PC-3 (cell line): ENCODE measurements at regions not wholly inside any gene's neighbourhood (a gene's known extent, or its start where the extent isn't known, plus 50 kb on each side); places are given as distances from the start of the nearest gene placed in this dataset.

Source experiments
- ATAC-seq: fragments of 200-7000 bp; cut with Tn5 transposase; 2 replicates; pipeline ENCODE4 v1.9.1; 2020; ENCODE audit warnings: mild to moderate bottlenecking, moderate library complexity
- BruUV-seq: library from RNA; stranded (reverse); fragments of 400-500 nt; replicated peaks from 2 replicates; lab custom pipeline; 2021; lab: Mats Ljungman, UMichigan
- CTCF ChIA-PET: fragments of 300-600 bp; sonication (Branson Sonifier 250); formaldehyde crosslinking; loops from one replicate; lab custom pipeline; 2022; ENCODE audit warnings: antibody characterized with exemption; lab: Charles Lee
- POLR2A ChIA-PET: fragments of 300-600 bp; sonication (Branson Sonifier 250); formaldehyde crosslinking; loops from one replicate; lab custom pipeline; 2022; ENCODE audit warnings: antibody characterized with exemption; ENCODE audit not compliant: unreplicated experiment; lab: Charles Lee
- DNase-seq: peaks from one replicate; pipeline ENCODE4 v3.0.0-alpha.2; 2015
- H2AFZ ChIP-seq: fragments of 300-600 bp; sonication (generic); 2 replicates; pipeline ENCODE4 v1.6.0; 2016; ENCODE audit warnings: antibody characterized with exemption, low read length
- H3F3A ChIP-seq: fragments of 300-600 bp; sonication (generic); one replicate; pipeline ENCODE4 v1.6.0; 2017; ENCODE audit warnings: antibody characterized with exemption, low read length, control low read depth, mild to moderate bottlenecking; ENCODE audit not compliant: unreplicated experiment
- H3K27ac ChIP-seq: fragments of 300-600 bp; sonication (generic); 2 replicates; pipeline ENCODE4 v1.5.1; 2016; ENCODE audit warnings: mild to moderate bottlenecking, low read length
- H3K27me3 ChIP-seq: fragments of 300-600 bp; sonication (generic); 2 replicates; pipeline ENCODE4 v1.6.1; 2016; ENCODE audit warnings: low read length, mixed read lengths
- H3K36me3 ChIP-seq: fragments of 300-600 bp; sonication (generic); 2 replicates; pipeline ENCODE4 v1.6.1; 2016; ENCODE audit warnings: low read depth, mixed run types, low read length, mixed read lengths
- H3K4me1 ChIP-seq: fragments of 300-600 bp; sonication (generic); 2 replicates; pipeline ENCODE4 v1.5.1; 2016; ENCODE audit warnings: low read length; ENCODE audit not compliant: insufficient read depth
- H3K4me2 ChIP-seq: fragments of 300-600 bp; sonication (generic); 2 replicates; pipeline ENCODE4 v1.6.0; 2016; ENCODE audit warnings: low read length
- H3K4me3 ChIP-seq: fragments of 300-600 bp; sonication (generic); 2 replicates; pipeline ENCODE4 v1.5.1; 2016; ENCODE audit warnings: mild to moderate bottlenecking, low read length, mixed read lengths
- H3K79me2 ChIP-seq: fragments of 300-600 bp; sonication (generic); 2 replicates; pipeline ENCODE4 v1.6.1; 2017; ENCODE audit warnings: low read length, mixed read lengths
- H3K9ac ChIP-seq: fragments of 300-600 bp; sonication (generic); 2 replicates; pipeline ENCODE4 v1.6.0; 2016; ENCODE audit warnings: mild to moderate bottlenecking, low read length
- H3K9me2 ChIP-seq: fragments of 300-600 bp; sonication (generic); replicated peaks from 2 replicates; pipeline ENCODE4 v1.6.1; 2016; ENCODE audit warnings: mixed run types, low read length, mixed read lengths
- H3K9me3 ChIP-seq: fragments of 300-600 bp; sonication (generic); 2 replicates; pipeline ENCODE4 v1.6.1; 2016; ENCODE audit warnings: low read length, mixed read lengths
- H4K20me1 ChIP-seq: fragments of 300-600 bp; sonication (generic); 2 replicates; pipeline ENCODE4 v1.6.1; 2016; ENCODE audit warnings: low read length, mixed read lengths
- CTCF ChIP-seq: fragments of 300-600 bp; sonication (generic); conservative IDR thresholded peaks from 2 replicates; pipeline ENCODE4 v1.5.1; 2017; ENCODE audit warnings: antibody characterized with exemption, low read depth, mild to moderate bottlenecking, low read length
- EZH2 ChIP-seq: fragments of 300-600 bp; sonication (generic); IDR thresholded peaks from one replicate; pipeline ENCODE4 v1.6.1; 2017; ENCODE audit warnings: antibody characterized with exemption, mild to moderate bottlenecking, low read length; ENCODE audit not compliant: unreplicated experiment
- EZH2phosphoT487 ChIP-seq: fragments of 300-600 bp; sonication (generic); IDR thresholded peaks from 2 replicates; pipeline ENCODE4 v1.6.1; 2018; ENCODE audit warnings: mild to moderate bottlenecking, antibody characterized with exemption, low read length, borderline replicate concordance
- intact Hi-C: fragments of 100-400 bp; cut with micrococcal nuclease; formaldehyde crosslinking; loops from 2 replicates; pipeline ENCODE4 v1.9.0; 2023

- H2AFZ ChIP-seq = no peak overlapping the region
- H3K9ac ChIP-seq = no peak overlapping the region
- no peak overlapping the region for H3K27ac ChIP-seq
- no peaks in the 10 kb centered on the region for H3K9me3 ChIP-seq
- H3K4me3 ChIP-seq = no peak overlapping the region
- no peak overlapping the region for H3K4me2 ChIP-seq
- ATAC-seq (no peak), DNase-seq (no peak)
- H3F3A ChIP-seq = no peaks in the 10 kb centered on the region
- no peaks in the 10 kb centered on the region for H3K36me3 ChIP-seq
- no peaks in the 10 kb centered on the region for H3K27me3 ChIP-seq
- H4K20me1 ChIP-seq = no peaks in the 10 kb centered on the region
- ChIA-PET CTCF (no interaction called here), POLR2A (no interaction called here)
- intact Hi-C loops = no loop called here
- BruUV-seq = no TSS peak
- peaks cover 11% of the 10 kb centered on the region for H3K4me1 ChIP-seq
- no peaks in the 10 kb centered on the region for H3K79me2 ChIP-seq
- no peaks in the 10 kb centered on the region for H3K9me2 ChIP-seq
- TF ChIP-seq EZH2phosphoT487 = no peak
These were observed 176.5 kb upstream of the MAP3K1 start for GRCh38 chr5:56638768-56639238.

- DNase-seq (no peak), ATAC-seq (no peak)
- H3K4me2 ChIP-seq = no peak overlapping the region
- no peaks in the 10 kb centered on the region for H3F3A ChIP-seq
- H4K20me1 ChIP-seq = no peaks in the 10 kb centered on the region
- no peaks in the 10 kb centered on the region for H3K27me3 ChIP-seq
- ChIA-PET POLR2A (no interaction called here), CTCF (no interaction called here)
- H2AFZ ChIP-seq = no peak overlapping the region
- H3K9me2 ChIP-seq = no peaks in the 10 kb centered on the region
- TF ChIP-seq EZH2 (no peak), CTCF (no peak), EZH2phosphoT487 (no peak)
- H3K4me1 ChIP-seq = peaks cover 11% of the 10 kb centered on the region
- no peak overlapping the region for H3K9ac ChIP-seq
- H3K27ac ChIP-seq = no peak overlapping the region
- H3K4me3 ChIP-seq = no peak overlapping the region
- intact Hi-C loops = no loop called here
- H3K36me3 ChIP-seq = no peaks in the 10 kb centered on the region
- H3K9me3 ChIP-seq = no peaks in the 10 kb centered on the region
- no peaks in the 10 kb centered on the region for H3K79me2 ChIP-seq
- no TSS peak for BruUV-seq
These were observed 177.2 kb upstream of the MAP3K1 start for GRCh38 chr5:56638061-56638621.

- Histone ChIP-seq H4K20me1 (no peaks in the 10 kb centered on the region), H3K36me3 (no peaks in the 10 kb centered on the region), H3K4me3 (no peak overlapping the region), H3F3A (no peaks in the 10 kb centered on the region), H3K27me3 (no peaks in the 10 kb centered on the region), H3K27ac (no peak overlapping the region), H3K4me2 (0 out of 2 replicates have a peak overlapping the region, but pooled peaks have one; percentile 22), H3K79me2 (no peaks in the 10 kb centered on the region), H3K9me3 (no peaks in the 10 kb centered on the region), H3K9ac (no peak overlapping the region), H3K9me2 (no peaks in the 10 kb centered on the region), H2AFZ (peak overlapping the region; percentile 50; the same call in 1 of the 2 replicates), H3K4me1 (peaks cover 11% of the 10 kb centered on the region)
- ChIA-PET POLR2A (no interaction called here), CTCF (no interaction called here)
- DNase-seq = peak; percentile 34
- BruUV-seq = no TSS peak
- intact Hi-C loops = no loop called here
- no peak for ATAC-seq
- TF ChIP-seq CTCF (no peak), EZH2 (no peak), EZH2phosphoT487 (no peak)
These were observed 177.9 kb upstream of the MAP3K1 start for GRCh38 chr5:56637321-56637920.
